Dedifferentiated amniotic fluid mesenchymal stem cell (primary cell): ENCODE measurements at regions not wholly inside any gene's neighbourhood (a gene's known extent, or its start where the extent isn't known, plus 50 kb on each side); places are given as distances from the start of the nearest gene placed in this dataset.

Experiments used
- DNase-seq: peaks from one replicate; pipeline ENCODE4 v3.0.0-alpha.2; 2016; ENCODE audit errors: extremely low spot score

DNA sequence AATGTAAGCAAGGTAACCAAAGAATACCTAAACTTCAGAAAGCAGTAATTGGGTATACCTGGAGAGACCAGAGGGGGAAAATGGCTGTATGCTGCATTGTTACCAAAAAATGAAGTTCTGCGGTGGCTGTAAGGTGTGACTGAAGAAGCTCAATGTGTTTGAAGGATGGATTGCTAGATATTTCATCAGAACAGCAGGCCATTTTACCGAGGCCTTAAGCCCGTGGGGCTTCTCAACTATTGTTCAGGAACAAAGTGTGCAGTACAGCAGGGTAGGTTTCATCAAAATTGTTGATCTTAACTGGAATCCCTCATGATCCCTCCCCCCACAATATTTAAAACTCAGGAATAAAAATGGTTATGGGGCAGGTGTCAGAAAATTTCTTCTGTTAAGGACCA lies 204.0 kb upstream of the GHITM start:
- no peak for DNase-seq

DNA sequence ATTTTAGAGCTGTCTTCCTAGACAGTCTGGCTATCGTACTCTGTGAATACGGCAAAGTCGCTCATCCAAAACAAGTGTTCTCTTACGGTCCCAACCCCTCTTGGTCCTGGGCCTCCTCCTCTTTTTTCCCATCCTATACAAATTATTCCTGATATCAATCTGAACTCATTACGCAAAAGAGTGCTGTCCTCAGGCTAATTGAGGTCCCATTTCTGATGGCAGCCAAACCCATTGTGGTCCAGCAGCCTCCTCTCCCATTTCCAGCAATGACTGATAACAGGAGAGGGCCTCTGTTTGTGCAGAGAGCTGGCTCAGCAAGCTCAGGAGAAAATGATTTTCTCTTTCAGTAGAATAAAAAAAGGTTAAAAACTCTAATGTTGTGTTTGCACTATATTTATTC lies 203.4 kb upstream of the GHITM start:
- no peak for DNase-seq

DNA sequence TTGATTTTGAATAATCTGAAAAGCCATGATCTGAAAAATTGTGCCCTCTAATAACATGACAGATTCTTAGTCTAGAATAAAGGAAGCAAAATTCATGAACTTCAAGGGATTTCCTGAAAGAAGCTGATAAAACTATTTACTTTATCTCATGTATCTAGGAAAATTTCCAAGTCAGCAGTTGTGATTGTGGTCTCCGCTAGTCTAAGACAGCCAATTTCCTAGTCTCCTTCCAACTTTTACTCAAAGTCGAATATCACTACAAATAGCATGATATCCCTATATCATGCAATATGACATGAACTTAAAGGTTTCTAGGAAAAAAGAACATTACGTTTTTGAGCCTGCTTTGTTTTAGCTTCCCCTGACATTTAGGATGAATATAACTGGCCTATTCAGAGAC lies 202.1 kb upstream of the GHITM start:
- no peak for DNase-seq

DNA sequence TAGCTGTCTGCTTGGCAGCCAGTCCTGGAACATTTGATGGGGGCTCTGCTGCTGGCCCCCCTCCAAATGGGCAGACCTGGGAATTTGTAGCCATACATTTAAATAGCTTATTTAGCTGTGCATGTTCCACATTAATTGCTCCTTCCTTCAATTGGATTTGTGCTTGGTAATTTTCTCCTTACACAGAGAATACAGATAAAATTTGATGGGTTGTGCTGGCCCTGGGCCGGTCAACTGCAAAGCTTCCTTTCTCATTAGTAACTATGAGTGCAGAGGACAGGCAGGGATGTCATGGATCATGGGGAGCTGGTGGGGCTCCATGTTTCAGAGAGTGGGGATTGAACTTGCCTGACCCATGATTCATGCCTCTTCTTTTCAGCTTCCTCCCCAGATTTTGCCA lies 201.5 kb upstream of the GHITM start:
- no peak for DNase-seq

DNA sequence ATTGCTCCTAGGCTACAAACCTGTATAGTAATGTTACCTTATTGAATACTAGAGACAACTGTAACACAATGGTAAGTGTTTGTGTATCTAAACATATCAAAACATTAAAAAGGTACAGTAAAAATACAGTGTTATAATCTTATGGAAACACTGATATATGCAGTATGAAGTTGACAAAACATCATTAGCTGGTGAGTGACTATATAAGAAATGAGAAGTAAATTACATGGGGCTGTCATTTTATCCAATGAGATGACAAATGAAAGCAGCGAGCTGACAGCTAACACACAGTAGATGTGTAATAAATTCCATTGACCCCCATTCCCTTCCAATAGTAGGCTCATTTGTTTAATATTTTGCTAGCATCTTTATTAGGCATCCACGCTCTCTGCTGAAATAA lies 198.1 kb upstream of the GHITM start:
- no peak for DNase-seq

DNA sequence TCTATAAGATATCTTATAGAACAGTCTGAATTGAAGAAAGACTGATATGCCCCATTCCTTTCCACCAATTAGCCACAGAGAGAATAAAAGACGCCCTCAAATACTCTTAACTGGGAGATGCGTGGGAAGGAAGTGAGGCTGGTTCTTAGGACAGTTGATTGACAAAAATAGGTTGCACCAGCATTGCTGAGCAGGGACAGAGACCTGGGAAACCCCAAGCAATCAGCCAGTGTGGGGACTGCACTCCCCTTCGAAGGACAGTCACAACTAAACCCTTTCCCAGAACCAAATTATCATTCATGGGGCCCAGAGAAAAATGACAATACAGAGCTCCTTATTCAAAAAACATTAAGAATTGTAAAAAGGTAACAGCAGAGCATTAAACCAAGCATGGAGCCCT lies 196.9 kb upstream of the GHITM start:
- no peak for DNase-seq

DNA sequence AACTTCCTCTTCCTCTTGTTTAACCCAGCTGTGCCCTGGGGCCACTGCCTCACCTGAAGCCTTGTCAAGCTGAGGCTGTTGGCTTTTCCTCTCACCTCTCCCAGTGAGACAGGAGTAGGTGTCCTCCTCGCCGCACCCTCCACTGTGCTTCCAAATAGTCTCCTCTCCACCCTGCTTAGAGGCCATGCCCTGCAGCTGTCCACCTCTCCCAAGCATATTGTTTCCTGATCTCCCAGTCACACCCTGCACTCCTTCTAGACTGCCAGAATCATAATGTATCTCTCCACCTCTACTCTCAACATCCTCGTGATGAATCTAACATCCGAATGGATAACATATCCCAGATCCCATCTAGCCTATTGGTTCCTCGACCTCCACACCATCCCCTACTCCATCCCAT lies 196.3 kb upstream of the GHITM start:
- DNase-seq: no peak

DNA sequence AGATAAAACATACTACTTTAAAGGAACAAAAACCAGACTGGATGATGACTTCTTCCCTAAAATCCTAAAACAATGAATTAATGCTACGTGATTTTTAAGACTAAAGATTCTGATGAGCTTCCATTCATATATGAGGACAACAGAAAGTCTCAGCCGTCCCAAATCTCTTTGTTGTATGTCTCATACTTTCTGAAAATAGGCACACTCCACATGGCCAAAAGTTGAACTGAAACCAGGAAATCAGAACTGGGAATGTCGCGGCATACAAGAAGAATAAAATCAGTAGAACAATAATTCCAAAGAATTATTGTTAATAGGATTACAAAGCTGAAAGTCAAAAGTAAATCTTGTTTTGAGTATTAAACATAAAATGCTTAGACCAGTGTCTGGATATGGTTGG lies 195.4 kb upstream of the GHITM start:
- DNase-seq: no peak

DNA sequence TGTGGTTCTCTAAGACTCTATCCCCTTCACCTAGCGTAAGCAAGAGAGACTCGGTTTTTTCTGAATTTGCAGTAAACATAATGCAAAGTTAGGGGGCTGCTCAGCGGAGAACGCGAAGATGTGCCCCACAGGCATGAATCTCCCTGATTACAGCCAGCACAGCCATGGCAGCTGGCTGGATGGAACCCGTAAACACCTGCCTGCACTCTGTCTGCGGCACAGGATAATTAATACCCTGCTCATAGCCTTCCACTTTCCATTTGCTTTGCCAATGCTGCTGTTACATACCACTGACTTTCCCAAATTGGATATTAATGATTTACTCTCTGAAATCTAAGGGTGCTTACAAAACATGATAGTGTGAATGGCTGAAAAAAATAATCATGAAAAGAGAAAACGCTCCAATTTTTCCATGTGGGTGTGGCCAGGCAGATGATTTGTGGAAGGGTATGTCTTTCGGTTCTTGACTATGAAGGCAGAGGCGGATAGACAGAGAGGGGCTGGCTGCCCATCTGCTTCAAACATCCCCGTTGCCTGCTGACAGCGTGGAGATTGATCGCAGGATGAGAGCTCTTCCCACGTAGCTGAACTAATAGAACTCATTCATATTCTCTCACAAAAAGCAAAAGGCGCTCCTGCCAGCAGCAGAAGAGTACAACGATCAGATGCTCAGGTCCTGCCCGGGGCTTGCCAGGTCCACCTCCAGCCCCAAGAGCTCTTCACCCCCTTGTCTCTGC lies 193.2 kb upstream of the GHITM start:
- no peak for DNase-seq

DNA sequence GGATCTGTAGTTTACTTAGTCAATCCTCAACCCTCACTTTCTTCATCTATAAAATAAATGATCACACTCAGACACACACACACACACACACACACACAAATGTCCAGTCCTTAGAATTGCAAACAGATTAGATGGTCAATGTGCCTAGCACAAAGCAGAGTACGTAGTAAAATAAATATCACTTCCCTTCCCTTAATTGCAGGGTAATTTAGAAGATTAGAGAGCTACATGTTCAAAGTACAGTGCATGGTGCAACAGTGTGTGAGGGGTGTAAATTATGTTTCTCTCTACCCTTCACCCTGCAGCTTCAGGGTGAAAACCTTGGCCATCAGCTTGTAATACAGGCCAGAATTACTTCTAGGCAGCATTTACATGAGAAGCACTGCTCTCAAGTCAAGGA lies 187.0 kb upstream of the GHITM start:
- no peak for DNase-seq

DNA sequence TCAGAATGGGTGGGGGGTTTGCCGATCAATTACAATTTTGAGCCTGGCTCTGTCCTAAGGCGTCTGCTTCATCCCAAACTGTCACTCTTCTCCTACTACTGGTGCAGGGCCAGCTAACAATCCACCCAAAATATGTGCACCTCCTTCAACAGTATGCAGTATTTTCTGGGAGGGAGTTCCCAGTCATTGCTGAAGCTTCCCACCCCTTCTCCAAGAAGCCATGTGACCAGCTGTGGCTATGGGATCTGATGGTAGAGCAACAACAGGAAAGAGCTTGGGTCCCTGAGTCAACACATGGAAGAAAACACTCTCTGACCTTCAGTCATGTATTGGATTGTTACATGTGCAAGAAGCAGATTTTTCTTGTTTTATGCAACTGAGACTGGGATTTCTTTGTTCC lies 185.7 kb upstream of the GHITM start:
- DNase-seq: no peak

DNA sequence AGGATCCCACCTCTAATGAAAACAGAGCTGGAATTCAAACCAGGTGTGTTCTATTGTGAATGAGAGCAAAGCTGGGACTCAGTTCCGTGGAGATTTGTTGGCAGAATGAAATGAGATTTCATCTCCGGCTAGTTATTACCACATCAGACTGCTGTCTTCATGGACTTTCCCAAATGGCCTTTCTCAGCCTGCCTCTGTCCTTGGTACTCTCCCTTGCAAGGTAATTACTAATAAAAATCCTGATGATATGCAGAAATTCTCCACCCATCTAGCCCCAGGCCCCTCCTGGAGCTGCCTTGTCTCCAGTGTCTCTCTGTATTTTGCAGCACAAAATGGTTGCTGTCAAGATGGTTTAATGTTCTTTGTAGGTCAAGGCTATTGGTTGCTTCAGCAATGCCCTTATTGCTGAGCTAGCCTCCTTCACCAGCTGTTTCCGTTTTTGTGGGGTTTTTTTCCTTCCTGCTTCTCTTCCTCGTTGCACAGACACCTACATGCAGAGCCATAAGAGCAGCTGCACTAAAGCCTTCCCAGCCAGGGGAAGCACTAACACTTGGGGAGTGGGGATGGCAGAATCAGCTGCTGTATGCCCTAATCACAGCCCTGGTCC lies 185.0 kb upstream of the GHITM start:
- DNase-seq: no peak

DNA sequence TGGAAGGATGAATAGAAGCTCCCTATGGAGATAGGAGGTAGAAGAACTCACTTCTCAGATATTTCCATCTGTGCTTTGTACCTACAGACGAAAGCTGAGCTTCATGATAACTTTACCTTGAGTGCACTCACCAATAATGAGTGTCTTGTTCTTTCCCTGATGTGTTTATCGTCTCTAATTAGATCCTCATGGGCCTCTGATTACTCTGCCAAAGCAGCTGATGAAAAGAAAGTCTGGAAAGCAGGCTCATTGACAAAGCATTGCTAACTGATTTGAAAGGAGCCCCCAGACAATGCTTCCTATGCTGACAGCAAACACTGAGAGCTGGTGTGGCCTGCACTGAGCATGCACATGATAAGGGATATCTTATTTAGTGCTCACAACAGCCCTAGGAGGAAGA lies 183.9 kb upstream of the GHITM start:
- no peak for DNase-seq

DNA sequence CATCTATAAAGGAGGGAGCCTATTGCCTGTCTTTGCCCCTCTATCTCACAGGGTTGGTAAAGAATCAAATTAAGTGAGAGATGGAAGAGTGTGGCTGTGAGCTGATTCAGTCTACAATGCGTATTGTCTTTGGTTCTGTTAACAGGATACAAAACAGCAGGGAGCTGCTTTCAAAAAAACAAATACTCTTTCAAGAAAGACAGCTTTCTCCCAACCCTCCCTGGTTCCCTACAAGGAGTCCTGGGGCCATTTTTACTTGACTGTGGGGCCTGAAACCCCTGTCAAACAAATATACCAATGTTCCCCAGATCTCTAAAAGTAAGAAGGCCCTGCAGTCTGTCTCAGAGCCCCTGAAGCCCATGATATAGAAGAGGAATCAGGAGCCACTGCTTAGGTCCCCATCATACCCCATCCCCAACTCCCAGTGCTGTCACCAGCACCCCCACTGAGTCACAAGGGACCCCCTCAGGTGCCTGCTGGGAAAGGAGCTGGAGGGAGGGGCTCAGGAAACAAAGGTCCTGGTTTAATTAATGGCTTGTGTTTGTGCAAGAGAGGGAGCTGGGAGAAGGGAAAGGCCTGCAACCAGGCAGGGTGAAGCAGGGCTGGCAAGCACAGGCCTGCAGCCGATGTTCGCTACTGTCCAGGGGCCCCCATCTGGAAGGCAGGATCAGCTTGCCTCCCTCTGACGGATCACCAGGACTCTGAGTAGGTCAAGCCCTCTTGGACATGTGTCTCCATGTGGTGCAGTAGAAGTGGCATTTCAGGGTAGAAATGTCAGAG lies 182.0 kb upstream of the GHITM start:
- no peak for DNase-seq

DNA sequence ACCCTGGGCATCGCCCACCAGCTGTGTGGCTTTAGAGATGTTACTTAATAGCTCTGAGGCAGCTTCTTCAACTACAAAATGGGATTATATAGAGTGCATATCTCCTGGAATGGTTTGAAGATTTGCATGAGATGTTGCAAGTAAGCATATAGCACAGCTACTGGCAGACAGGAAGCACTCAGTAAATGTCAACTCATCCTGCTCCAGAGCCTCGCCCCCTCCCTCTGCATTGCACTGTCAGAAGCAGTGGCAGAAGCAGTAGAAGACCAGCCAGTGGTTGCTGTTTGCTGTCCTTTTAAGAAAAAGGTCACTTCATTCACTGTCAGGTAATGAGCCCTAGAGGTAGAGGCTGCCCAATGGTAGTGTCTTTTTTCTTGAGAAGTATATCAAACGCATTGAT lies 180.0 kb upstream of the GHITM start:
- DNase-seq: no peak

DNA sequence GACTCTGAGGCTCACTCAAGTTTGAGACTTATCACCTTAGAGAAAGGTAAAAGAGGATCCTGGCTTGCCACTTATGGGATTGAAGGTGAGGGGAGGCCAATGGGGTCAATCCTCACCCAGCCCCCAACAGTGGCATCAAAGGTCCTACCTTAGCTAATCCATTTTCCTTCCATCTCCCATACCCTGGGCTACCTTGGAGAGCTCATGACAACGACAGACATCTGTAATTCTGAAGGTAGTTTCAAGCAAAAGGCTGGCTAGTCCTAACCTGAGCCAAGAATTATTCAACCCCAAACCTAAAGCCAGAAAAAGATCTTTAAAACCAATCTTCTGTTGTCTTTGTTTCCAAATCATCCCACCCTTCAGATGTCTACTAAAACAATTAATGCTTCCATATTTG lies 179.2 kb upstream of the GHITM start:
- DNase-seq: no peak

DNA sequence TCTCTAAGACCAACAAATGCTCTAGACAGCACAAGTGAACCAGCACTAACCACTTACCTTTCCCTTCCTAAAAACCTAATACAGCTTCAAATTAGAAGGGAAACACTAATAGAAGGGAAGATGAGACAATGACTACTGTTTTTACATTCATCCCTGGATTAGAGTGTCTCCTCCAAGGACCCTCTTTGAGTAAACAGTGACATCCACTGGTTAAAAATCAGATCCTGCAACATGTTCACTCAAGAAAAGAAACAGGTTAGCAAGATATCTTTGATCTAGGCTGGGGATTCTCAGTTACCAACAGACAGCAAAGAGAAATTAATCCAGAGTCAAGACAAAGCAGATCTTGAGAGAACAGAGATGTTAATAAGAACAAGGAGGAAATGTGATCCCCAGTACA lies 177.7 kb upstream of the GHITM start:
- DNase-seq: no peak

DNA sequence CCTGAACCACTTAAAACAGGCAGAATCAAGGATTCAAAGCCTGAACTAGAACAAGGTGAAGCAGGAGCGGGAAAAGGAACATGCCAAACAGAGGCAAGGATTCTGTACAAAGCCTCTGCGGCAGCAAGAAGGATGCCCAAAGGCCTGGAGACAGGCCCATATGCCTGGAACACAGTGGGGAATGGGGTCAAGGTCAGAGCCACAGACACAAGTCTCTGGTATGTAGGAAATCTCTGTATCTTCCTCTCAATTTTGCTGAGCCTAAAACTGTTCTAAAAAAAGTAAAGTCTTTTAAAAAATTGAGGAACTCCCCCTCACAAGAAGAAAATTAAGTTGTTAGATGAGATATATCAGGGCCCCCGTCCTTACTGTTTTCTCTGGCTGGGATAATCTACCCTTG lies 175.9 kb upstream of the GHITM start:
- no peak for DNase-seq

DNA sequence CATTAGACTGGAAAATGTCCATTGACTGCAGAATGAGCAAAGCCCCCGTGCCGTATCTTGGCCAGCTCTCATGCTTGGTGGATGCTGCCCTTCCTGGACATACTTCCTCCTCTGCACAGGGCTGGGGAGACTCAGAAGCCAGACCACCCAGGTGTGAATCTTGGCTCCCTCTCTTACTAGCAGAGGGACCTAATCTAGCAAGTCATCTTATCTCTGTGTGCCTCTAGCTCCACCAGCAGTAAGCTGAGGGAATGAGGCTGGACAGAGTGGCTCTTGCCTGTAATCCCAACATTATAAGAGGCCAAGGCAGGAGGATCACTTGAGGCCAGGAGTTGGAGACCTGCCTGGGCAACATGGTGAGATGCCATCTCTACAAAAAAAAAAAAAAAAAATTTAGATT lies 173.8 kb upstream of the GHITM start:
- no peak for DNase-seq

DNA sequence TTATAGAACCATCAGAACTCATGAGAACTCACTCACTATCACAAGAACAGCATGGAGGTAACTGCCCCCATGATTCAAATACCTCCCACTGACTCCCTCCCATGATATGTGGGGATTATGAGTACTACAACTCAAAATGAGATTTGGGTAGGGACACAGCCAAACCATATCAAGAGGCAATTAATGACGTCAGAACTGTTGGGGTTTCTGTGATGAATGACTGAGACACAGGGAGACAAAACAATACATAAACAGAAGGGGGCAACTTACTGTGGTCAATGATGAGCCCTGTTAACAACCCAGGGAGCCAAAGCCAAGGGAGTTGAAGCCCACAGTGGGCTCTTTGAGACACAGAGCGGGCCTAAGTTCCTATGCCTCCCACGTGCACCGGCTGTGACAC lies 171.3 kb upstream of the GHITM start:
- no peak for DNase-seq

DNA sequence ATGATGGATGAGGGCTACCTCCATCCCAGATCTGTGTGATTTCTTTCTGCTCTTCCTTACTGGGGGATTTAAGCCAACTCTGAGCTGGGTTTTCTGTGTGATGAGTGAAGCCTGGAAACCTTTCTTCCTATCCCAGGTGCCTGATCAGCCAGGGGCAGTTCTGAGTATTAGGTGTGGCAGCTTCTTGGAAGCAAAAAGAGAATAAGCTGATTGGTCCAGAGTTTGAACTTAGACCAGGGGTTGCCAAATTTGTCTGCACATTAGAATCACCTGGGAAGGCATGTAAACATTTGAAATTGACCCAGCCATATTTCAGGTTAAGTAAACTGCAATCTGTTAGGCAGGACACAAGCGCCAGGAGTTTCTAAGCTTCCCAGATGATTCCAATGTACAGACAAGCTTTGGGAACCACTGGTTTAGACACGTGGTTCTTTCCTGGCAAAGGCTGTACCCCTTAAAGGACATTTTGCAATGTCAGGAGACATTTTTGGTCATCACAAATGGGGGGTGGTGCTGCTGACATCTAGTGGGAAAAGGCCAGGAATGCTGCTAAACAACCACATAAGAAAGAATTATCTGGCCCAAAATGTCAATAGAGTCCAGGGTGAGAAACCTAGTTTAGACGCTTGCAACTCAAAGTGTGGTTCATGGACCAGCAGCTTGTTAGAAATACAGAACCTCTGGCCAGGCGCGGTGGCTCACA lies 160.5 kb upstream of the GHITM start:
- no peak for DNase-seq

DNA sequence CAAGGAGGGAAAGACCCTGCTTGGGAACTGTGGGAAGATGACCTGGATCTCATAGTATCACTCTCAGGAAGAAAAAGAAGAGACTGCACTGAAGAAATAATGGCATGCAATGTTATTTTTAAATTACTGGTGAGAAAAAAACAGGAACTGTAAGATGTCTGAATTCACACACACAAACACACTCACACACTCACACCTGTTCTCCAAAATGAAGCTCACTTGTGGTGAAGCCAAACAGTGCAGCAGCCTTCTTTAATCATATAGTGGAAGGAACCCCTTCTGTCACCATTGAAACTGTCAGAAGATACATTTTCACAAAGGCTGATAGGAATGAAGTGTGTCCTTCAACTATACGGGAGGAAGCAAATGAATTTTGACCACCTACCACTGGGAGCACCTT lies 156.5 kb upstream of the GHITM start:
- no peak for DNase-seq
